HG03039 (cell line): ENCODE measurements at regions not wholly inside any gene's neighbourhood (a gene's known extent, or its start where the extent isn't known, plus 50 kb on each side); places are given as distances from the start of the nearest gene placed in this dataset.
"Not testable (repeated sequence)": the region's sequence is repeated elsewhere in the genome, so short reads cannot be mapped to it uniquely, and the experiment has no call there.

Experiments
- ATAC-seq: cut with Tn5 transposase; IDR thresholded peaks from one replicate; pipeline ENCODE4 v1.9.1; 2021; ENCODE audit warnings: mild to moderate bottlenecking, moderate library complexity; ENCODE audit not compliant: unreplicated experiment

DNA sequence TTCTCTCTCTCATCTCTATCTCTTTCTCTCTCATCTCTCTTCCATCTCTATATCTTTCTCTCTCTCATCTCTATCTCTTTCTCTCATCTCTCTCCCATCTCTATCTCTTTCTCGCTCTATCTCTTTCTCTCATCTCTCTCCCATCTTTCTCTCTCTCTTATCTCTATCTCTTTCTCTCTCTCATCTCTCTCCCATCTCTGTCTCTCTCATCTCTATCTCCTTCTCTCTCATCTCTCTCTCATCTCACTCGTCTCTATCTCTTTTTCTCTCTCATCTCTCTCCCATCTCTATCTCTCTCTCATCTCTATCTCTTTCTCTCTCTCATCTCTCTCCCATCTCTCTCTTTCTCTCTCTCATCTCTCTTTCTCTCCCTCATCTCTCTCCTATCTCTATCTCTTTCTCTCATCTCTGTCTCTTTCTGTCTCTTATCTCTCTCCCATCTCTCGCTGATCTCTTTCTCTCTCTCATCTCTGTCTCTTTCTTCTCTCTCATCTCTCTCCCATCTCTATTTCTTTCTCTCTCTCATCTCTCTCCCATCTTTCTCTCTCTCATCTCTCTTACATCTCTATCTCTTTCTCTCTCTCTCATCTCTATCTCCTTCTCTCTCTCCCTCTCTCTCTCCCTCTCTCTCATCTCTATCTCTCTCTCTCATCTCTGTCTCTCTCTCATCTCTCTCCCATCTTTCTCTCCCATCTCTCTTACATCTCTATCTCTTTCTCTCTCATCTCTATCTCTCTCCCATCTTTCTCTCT lies 388.7 kb downstream of the NPHP4 start:
- ATAC-seq, result no peak

DNA sequence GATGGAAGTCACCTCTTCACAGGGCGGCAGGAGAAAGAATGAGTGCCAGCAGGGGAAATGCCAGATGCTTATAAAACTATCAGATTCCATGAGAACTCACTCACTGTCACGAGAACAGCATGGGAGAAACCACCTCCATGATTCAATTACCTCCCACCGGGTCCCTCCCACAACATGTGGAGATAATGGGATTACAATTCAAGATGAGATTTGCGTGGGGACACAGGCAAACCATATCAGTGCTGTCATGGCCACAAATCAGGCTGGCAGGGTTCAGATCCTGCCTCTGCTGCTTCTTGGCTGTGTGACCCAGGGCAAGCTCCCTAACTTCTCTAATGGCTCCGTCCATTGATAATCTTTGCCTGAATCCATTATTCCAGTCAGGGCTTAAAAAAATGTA lies 389.5 kb downstream of the NPHP4 start:
- not testable (repeated sequence) for ATAC-seq

- ATAC-seq, result no peak
Measured at GRCh38 chr1:5601516-5601915, 390.7 kb downstream of the NPHP4 start.

GRCh38 chr1:5599541-5599940 lies 392.7 kb downstream of the NPHP4 start:
- no peak for ATAC-seq

- ATAC-seq, result no peak
Measured at GRCh38 chr1:5598824-5599395, 393.3 kb downstream of the NPHP4 start.

DNA sequence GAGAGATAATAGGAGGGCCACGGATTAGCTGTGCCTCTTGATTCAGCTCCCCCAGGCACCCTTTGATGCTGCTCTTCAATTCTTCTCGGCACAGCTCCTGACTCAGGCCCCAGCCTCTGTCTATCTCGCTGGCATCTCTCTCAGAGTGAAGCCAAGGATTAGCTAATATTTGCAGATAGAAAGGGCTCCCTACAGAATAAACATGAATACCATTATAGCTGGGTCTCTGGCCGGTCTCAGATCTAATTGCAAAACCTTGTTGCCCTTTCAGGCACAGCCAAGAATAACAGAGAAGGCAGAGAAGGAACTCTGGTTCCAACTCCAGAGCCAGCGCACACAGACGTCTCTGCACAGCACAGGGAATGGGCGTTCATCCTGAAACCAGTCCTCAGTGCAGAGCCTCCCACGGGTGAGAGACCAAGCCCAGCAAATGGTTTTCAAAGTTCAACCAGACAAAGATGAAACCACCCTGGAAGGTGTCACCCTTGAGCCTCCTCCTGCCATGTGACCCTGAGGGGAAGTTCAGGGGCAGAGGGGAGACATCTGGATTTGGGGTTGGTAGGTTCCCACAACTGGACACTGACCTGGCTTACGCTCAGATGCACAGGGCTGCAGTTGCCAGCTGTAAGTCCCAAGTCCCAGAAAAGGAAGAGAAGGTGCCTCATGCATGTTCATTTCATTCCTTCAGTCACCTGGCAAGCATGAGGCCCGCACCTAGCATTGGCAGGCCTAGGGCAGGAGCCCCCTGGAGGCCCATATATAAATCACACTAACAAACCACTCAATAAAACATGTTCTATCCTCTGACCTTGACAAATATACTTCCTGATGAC lies 394.0 kb downstream of the NPHP4 start:
- ATAC-seq, result no peak

DNA sequence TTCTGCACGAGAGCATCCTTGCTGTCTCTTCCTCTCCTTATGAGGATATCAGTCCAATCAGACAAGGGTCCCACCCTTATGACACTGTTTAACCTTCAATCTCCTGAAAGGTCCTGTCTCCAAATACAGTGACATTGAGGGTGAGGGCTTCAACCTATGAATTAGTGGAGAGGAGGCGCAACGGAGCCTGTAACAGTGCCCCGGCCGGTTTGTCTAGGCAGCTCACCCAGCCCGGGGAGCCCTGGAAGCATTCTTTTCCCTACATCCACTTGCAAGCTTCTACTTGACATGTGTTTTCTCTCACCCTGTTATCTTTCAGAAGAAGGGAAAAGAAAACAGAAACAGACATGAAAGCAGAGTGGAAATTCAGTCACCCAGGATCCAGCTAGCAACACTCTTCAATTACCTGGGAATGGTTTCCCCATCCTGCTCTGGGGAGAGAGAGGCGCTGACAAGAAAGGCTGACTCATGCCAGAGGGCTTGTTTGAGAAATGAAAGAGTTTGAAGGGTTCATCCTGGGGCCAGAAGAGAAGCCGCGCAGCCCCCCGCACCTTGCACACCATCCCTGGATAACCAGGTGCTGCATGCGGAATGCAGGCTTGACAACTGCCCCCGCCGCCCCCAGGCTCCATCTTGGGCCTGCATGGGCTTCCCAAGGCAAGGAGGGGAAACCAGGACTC lies 394.9 kb downstream of the NPHP4 start:
- ATAC-seq, result no peak

- ATAC-seq, result no peak
Measured at GRCh38 chr1:5596651-5597050, 395.6 kb downstream of the NPHP4 start.

GRCh38 chr1:5595531-5596170 lies 396.6 kb downstream of the NPHP4 start:
- no peak for ATAC-seq

- ATAC-seq, result no peak
Measured at GRCh38 chr1:5594056-5594956, 397.9 kb downstream of the NPHP4 start.

- no peak for ATAC-seq
Measured at GRCh38 chr1:5590717-5591116, 401.5 kb downstream of the NPHP4 start.

DNA sequence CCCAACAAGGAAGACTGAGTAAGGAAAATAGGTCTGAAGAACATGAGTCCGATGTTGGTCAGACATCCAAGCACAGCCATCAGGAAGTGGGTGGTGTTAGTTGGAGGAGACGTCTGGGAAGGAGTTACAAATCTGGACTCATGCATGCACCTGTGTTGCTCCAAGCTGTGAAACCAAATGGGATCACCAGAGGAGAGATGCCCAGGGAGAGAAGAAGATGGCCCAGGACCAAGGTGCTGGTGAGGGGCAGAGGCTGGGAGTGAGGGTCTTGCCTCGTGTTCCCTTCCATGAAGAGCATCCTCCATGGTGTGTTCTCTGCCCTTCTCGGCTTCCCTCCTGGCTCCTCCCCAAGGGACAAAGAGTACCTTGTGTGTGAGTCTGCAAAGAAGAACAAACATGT lies 405.6 kb downstream of the NPHP4 start:
- ATAC-seq, result no peak

DNA sequence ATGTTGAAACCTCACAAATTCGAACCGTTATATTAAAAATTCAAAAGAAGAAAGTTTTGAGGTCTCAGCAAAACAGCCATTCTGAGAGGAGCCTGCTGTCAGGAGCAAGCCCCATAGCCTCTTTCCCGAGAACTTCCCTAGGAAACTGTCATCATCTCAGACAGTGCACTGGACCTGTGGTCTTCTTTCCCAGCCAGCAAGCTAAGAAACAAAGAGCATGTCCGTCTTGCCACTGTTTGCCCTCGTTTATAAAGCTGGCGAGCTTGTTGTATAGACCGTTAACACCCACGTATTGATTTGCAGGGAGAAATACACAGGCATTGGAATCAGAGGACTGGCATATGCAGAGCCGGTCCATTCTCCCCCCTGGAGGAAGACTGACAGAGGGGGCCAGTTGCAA lies 407.0 kb downstream of the NPHP4 start:
- ATAC-seq, result no peak

- ATAC-seq, result no peak
Measured at GRCh38 chr1:5580926-5581325, 411.3 kb downstream of the NPHP4 start.

- ATAC-seq, result no peak
Measured at GRCh38 chr1:5579966-5580365, 412.3 kb downstream of the NPHP4 start.

GRCh38 chr1:5578690-5579089 lies 413.5 kb downstream of the NPHP4 start:
- no peak for ATAC-seq

DNA sequence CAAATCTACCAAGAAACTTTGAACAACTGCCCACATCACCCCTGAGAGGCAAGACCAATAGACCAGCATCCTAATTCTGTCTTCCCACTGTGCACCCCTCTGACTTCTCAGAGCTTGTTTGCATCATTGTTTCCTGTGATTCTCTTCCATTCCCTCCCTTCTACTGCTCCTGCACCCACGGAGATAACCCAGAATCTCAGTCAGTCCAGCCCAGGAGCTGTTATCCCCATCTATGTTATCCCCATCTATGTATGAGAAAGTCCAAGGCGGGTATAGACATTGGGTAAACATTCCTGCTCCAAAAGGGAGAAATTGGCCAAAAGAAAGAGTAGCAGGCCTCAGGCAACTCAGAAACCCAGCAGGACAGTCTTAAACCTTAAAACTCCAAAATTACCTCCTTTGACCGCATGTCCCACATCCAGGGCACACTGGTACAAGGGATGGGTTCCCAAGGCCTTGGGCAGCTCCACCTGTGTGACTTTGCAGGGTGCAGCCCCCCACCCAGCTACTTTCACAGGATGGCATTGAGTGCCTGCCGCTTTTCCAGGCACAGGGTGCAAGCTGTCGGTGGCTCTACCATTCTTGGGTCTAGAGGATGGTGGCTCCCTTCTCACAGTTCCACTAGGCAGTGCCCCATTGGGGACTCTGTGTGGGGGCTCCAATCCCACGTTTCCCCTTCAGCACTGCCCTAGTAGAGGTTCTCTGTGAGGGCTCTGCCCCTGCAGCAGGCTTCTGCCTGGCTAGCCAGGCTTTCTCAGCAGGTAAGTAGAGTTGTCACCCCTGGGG lies 414.8 kb downstream of the NPHP4 start:
- ATAC-seq, result no peak

DNA sequence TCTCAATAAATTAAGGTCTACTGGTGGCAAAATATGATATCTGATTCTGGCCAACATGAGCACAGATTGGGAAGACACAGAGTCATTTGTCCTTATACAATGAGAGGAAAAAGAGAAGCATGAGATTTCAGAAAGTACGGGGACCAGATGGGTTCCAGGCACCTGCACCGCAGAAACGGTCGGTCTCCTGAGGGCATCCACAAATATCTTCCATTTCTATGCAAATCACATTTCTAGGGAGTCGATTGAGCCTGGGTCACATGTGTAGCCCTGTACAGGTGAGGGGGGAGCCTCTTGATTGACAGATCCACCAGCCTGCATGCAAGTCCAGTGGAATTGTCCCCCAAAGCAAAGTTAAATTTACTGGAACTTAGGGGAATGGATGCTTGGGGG lies 415.6 kb downstream of the NPHP4 start:
- ATAC-seq, result no peak

DNA sequence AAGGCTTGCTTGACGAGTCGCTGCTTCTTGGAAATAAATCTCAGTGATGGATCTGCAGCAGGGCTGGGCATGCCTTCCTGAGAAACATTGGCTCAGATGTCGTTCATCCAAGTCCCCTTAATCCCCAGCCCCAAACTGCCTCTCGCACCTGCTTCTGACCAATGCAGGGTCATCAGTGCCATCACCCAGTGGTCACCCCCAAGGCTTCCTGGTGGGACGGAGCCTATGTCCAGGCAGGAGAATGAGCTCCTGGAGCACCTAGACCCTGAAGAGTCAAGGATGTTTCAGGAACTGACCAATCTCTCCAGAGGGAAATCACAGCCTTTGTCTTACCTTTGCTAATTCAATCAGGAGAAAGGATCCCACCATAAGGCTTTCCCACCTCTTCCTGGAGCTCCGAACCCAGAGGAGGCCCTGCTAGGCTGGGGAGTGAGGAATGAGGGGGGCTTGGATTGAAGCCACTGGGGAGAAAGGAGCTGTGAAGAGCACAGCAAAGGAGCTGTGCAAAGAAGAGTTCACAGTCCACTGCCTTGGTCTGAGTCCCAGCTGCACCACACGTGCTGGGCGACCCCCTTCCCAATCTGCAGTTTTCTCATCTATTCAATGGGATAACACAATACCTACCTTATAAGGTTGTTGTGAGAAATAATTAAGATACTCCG lies 416.1 kb downstream of the NPHP4 start:
- ATAC-seq, result no peak
